WTC11 (cell line): ENCODE measurements at regions not wholly inside any gene's neighbourhood (a gene's known extent, or its start where the extent isn't known, plus 50 kb on each side); places are given as distances from the start of the nearest gene placed in this dataset.

Experiments
- ATAC-seq: fragments of 200-7000 bp; cut with Tn5 transposase; 2 replicates; pipeline ENCODE4 v1.10.0; 2021; ENCODE audit warnings: mild to moderate bottlenecking, moderate library complexity
- CTCF ChIA-PET: fragments of 300-600 bp; sonication (Branson Sonifier 250); formaldehyde crosslinking; loops from one replicate; lab custom pipeline; 2021; ENCODE audit warnings: antibody characterized with exemption; lab: Charles Lee
- POLR2A ChIA-PET: fragments of 350-600 bp; sonication (Branson Sonifier 250); formaldehyde crosslinking; loops from one replicate; lab custom pipeline; 2021; ENCODE audit warnings: antibody characterized with exemption; lab: Charles Lee
- DNase-seq: peaks from one replicate; pipeline ENCODE4 v3.0.0; 2021; ENCODE audit warnings: low spot score
- H3K27ac Mint-ChIP-seq: 2 replicates; pipeline ENCODE4 v1.8.0; 2021; ENCODE audit warnings: mixed read lengths
- H3K27me3 Mint-ChIP-seq: 2 replicates; pipeline ENCODE4 v1.8.0; 2021; ENCODE audit warnings: low read depth, mild to moderate bottlenecking, moderate library complexity, mixed read lengths
- H3K36me3 Mint-ChIP-seq: 2 replicates; pipeline ENCODE4 v1.8.0; 2021; ENCODE audit warnings: mixed read lengths
- H3K4me1 Mint-ChIP-seq: 2 replicates; pipeline ENCODE4 v1.8.0; 2022; ENCODE audit warnings: mixed read lengths
- H3K4me3 Mint-ChIP-seq: 2 replicates; pipeline ENCODE4 v1.8.0; 2021; ENCODE audit warnings: mild to moderate bottlenecking, moderate library complexity, mixed read lengths
- H3K9me3 Mint-ChIP-seq: 2 replicates; pipeline ENCODE4 v1.8.0; 2021; ENCODE audit warnings: mixed read lengths
- CREM ChIP-seq: sonication (generic); formaldehyde crosslinking; IDR thresholded peaks from 2 replicates; pipeline ENCODE4 v1.8.1; 2022; ENCODE audit warnings: mild to moderate bottlenecking, missing genetic modification reagents, moderate library complexity
- EMX1 ChIP-seq: fragments of 250-450 bp; sonication (Bioruptor Pico); IDR thresholded peaks from 2 replicates; pipeline ENCODE4 v1.8.0; 2021; ENCODE audit warnings: mild to moderate bottlenecking
- FOXJ3 ChIP-seq: sonication (generic); formaldehyde crosslinking; IDR thresholded peaks from 2 replicates; pipeline ENCODE4 v1.9.0; 2021; ENCODE audit warnings: missing genetic modification reagents, mild to moderate bottlenecking, borderline replicate concordance
- GTF2I ChIP-seq: fragments of 250-450 bp; sonication (Bioruptor Pico); conservative IDR thresholded peaks from 2 replicates; pipeline ENCODE4 v1.4.0; 2021; ENCODE audit warnings: mild to moderate bottlenecking
- JUN ChIP-seq: sonication (generic); formaldehyde crosslinking; IDR thresholded peaks from 2 replicates; pipeline ENCODE4 v1.8.0; 2023; ENCODE audit warnings: mild to moderate bottlenecking, missing genetic modification reagents
- KAT7 ChIP-seq: sonication (generic); formaldehyde crosslinking; IDR thresholded peaks from 2 replicates; pipeline ENCODE4 v1.8.1; 2023; ENCODE audit warnings: missing genetic modification reagents, mild to moderate bottlenecking, borderline replicate concordance
- PRRX2 ChIP-seq: fragments of 250-450 bp; sonication (Bioruptor Pico); IDR thresholded peaks from 2 replicates; pipeline ENCODE4 v1.8.0; 2021; ENCODE audit warnings: mild to moderate bottlenecking
- SMAD3 ChIP-seq: sonication (generic); formaldehyde crosslinking; IDR thresholded peaks from 2 replicates; pipeline ENCODE4 v1.8.0; 2022; ENCODE audit warnings: missing genetic modification reagents, mild to moderate bottlenecking, borderline replicate concordance
- SMAD4 ChIP-seq: sonication (generic); formaldehyde crosslinking; IDR thresholded peaks from 2 replicates; pipeline ENCODE4 v1.8.0; 2022; ENCODE audit warnings: mild to moderate bottlenecking, missing genetic modification reagents
- SP1 ChIP-seq: sonication (generic); formaldehyde crosslinking; conservative IDR thresholded peaks from 2 replicates; pipeline ENCODE4 v1.8.1; 2022; ENCODE audit warnings: missing genetic modification reagents
- TEAD4 ChIP-seq: sonication (generic); formaldehyde crosslinking; IDR thresholded peaks from 2 replicates; pipeline ENCODE4 v1.8.0; 2022; ENCODE audit warnings: mild to moderate bottlenecking, missing genetic modification reagents
- ZNF396 ChIP-seq: fragments of 250-450 bp; sonication (Bioruptor Pico); IDR thresholded peaks from 2 replicates; pipeline ENCODE4 v1.8.0; 2021; ENCODE audit warnings: mild to moderate bottlenecking, moderate library complexity, borderline replicate concordance
- ZNF423 ChIP-seq: fragments of 250-450 bp; sonication (Bioruptor Pico); IDR thresholded peaks from 2 replicates; pipeline ENCODE4 v2.1.2; 2022; ENCODE audit warnings: mild to moderate bottlenecking, moderate library complexity
- TF ChIP-seq, protein P1 (sequence below): sonication (generic); formaldehyde crosslinking; conservative IDR thresholded peaks from 2 replicates; pipeline ENCODE4 v1.8.1; 2023; ENCODE audit warnings: mild to moderate bottlenecking, low read depth, missing genetic modification reagents, moderate library complexity
- TF ChIP-seq, protein P2 (sequence below): fragments of 250-450 bp; sonication (Bioruptor Pico); IDR thresholded peaks from 2 replicates; pipeline ENCODE4 v1.9.0; 2021; ENCODE audit warnings: mild to moderate bottlenecking, borderline replicate concordance
- TF ChIP-seq, protein P3 (sequence below): sonication (generic); formaldehyde crosslinking; IDR thresholded peaks from 2 replicates; pipeline ENCODE4 v1.8.0; 2023; ENCODE audit warnings: mild to moderate bottlenecking, missing genetic modification reagents
- TF ChIP-seq, protein P4 (sequence below): sonication (generic); formaldehyde crosslinking; IDR thresholded peaks from 2 replicates; pipeline ENCODE4 v1.8.1; 2023; ENCODE audit warnings: mild to moderate bottlenecking, moderate library complexity, missing genetic modification reagents
- TF ChIP-seq, protein P5 (sequence below): sonication (generic); formaldehyde crosslinking; IDR thresholded peaks from 2 replicates; pipeline ENCODE4 v1.8.1; 2022; ENCODE audit warnings: low read depth, missing genetic modification reagents, borderline replicate concordance

DNA sequence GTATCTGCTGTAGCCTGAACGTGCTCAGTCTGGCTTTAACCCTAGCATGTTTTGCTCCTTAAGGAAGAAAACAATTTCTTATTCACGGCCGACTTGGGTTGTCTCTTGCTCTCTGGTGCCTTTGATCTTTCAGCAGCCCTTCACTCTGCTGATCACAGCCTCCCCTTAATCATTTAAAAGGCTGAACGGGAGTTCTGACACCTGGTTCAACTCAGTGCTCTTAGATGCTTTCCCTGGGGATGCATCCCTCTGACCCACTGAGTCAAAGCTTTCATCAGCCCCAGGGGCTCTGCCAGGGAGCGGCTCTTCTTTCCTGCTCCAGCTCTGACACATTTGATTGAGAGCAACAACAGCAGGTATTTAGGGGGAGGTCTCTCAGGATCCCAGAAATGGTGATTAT, 79.0 kb upstream of the FYN start:
- ChIA-PET POLR2A (no interaction called here), CTCF (no interaction called here)
- Mint-ChIP-seq H3K4me3 (no peak overlapping the region), H3K27me3 (no peaks in the 10 kb centered on the region), H3K9me3 (no peaks in the 10 kb centered on the region), H3K27ac (no peak overlapping the region)
- no peak for DNase-seq
- TF ChIP-seq GTF2I (CRISPR knock-in tag) (no peak), SMAD3 (CRISPR knock-in tag) (no peak), PRRX2 (CRISPR knock-in tag) (no peak), KAT7 (CRISPR knock-in tag) (no peak)
- TF ChIP-seq, protein P1, sequence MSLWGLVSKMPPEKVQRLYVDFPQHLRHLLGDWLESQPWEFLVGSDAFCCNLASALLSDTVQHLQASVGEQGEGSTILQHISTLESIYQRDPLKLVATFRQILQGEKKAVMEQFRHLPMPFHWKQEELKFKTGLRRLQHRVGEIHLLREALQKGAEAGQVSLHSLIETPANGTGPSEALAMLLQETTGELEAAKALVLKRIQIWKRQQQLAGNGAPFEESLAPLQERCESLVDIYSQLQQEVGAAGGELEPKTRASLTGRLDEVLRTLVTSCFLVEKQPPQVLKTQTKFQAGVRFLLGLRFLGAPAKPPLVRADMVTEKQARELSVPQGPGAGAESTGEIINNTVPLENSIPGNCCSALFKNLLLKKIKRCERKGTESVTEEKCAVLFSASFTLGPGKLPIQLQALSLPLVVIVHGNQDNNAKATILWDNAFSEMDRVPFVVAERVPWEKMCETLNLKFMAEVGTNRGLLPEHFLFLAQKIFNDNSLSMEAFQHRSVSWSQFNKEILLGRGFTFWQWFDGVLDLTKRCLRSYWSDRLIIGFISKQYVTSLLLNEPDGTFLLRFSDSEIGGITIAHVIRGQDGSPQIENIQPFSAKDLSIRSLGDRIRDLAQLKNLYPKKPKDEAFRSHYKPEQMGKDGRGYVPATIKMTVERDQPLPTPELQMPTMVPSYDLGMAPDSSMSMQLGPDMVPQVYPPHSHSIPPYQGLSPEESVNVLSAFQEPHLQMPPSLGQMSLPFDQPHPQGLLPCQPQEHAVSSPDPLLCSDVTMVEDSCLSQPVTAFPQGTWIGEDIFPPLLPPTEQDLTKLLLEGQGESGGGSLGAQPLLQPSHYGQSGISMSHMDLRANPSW (CRISPR knock-in tag): no peak
- TF ChIP-seq, protein P2, sequence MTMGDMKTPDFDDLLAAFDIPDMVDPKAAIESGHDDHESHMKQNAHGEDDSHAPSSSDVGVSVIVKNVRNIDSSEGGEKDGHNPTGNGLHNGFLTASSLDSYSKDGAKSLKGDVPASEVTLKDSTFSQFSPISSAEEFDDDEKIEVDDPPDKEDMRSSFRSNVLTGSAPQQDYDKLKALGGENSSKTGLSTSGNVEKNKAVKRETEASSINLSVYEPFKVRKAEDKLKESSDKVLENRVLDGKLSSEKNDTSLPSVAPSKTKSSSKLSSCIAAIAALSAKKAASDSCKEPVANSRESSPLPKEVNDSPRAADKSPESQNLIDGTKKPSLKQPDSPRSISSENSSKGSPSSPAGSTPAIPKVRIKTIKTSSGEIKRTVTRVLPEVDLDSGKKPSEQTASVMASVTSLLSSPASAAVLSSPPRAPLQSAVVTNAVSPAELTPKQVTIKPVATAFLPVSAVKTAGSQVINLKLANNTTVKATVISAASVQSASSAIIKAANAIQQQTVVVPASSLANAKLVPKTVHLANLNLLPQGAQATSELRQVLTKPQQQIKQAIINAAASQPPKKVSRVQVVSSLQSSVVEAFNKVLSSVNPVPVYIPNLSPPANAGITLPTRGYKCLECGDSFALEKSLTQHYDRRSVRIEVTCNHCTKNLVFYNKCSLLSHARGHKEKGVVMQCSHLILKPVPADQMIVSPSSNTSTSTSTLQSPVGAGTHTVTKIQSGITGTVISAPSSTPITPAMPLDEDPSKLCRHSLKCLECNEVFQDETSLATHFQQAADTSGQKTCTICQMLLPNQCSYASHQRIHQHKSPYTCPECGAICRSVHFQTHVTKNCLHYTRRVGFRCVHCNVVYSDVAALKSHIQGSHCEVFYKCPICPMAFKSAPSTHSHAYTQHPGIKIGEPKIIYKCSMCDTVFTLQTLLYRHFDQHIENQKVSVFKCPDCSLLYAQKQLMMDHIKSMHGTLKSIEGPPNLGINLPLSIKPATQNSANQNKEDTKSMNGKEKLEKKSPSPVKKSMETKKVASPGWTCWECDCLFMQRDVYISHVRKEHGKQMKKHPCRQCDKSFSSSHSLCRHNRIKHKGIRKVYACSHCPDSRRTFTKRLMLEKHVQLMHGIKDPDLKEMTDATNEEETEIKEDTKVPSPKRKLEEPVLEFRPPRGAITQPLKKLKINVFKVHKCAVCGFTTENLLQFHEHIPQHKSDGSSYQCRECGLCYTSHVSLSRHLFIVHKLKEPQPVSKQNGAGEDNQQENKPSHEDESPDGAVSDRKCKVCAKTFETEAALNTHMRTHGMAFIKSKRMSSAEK (CRISPR knock-in tag): no peak
- TF ChIP-seq, protein P3, sequence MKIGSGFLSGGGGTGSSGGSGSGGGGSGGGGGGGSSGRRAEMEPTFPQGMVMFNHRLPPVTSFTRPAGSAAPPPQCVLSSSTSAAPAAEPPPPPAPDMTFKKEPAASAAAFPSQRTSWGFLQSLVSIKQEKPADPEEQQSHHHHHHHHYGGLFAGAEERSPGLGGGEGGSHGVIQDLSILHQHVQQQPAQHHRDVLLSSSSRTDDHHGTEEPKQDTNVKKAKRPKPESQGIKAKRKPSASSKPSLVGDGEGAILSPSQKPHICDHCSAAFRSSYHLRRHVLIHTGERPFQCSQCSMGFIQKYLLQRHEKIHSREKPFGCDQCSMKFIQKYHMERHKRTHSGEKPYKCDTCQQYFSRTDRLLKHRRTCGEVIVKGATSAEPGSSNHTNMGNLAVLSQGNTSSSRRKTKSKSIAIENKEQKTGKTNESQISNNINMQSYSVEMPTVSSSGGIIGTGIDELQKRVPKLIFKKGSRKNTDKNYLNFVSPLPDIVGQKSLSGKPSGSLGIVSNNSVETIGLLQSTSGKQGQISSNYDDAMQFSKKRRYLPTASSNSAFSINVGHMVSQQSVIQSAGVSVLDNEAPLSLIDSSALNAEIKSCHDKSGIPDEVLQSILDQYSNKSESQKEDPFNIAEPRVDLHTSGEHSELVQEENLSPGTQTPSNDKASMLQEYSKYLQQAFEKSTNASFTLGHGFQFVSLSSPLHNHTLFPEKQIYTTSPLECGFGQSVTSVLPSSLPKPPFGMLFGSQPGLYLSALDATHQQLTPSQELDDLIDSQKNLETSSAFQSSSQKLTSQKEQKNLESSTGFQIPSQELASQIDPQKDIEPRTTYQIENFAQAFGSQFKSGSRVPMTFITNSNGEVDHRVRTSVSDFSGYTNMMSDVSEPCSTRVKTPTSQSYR (CRISPR knock-in tag): no peak
- TF ChIP-seq, all 79 proteins: peak for 0
- peaks cover 23% of the 10 kb centered on the region for H3K4me1 Mint-ChIP-seq
- ATAC-seq: no peak
- H3K36me3 Mint-ChIP-seq: no peaks in the 10 kb centered on the region

DNA sequence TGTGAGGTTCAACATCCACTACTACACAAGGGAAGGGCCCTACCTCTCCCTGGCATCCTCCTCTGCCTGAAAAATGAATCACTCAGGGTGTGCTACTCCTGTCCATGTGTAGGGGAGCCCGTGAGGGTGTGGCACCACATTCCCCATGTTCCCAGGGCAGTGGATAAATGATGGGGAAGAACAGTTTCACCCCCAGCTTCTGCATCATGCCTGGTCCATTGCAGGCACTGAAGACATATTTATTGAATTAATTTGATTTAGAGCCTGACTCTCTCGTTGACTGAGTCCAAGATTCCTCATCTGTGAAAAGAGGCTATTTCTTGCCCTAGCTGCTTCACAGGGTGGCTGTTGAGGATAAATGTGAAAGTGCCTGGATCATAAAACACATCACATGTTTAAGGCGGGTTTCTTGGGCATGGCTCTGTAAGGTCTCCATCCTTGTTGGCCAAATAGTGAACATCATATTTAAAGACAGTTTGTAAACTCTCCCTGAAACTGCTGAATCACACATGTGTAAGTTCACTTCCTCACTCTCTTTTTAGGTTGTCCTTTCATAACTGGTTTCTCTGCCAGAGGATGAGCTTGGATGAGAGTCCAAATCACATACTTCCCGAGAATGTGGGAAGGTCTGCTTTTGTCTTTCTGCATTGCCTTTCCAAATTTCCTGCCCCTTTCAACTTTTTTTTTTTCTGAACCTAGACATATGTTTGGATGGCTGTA, 79.7 kb upstream of the FYN start:
- Mint-ChIP-seq H3K4me3 (no peak overlapping the region), H3K27me3 (no peaks in the 10 kb centered on the region), H3K4me1 (peaks cover 23% of the 10 kb centered on the region), H3K9me3 (no peaks in the 10 kb centered on the region), H3K36me3 (no peaks in the 10 kb centered on the region), H3K27ac (no peak overlapping the region)
- no peak for ATAC-seq
- no peak for TF ChIP-seq GTF2I (CRISPR knock-in tag)
- no peak for TF ChIP-seq CREM
- TF ChIP-seq ZNF396 (CRISPR knock-in tag): no peak
- TF ChIP-seq JUN (CRISPR knock-in tag): no peak
- no peak for TF ChIP-seq FOXJ3 (CRISPR knock-in tag)
- TF ChIP-seq ZNF423: no peak
- TF ChIP-seq, protein P4, sequence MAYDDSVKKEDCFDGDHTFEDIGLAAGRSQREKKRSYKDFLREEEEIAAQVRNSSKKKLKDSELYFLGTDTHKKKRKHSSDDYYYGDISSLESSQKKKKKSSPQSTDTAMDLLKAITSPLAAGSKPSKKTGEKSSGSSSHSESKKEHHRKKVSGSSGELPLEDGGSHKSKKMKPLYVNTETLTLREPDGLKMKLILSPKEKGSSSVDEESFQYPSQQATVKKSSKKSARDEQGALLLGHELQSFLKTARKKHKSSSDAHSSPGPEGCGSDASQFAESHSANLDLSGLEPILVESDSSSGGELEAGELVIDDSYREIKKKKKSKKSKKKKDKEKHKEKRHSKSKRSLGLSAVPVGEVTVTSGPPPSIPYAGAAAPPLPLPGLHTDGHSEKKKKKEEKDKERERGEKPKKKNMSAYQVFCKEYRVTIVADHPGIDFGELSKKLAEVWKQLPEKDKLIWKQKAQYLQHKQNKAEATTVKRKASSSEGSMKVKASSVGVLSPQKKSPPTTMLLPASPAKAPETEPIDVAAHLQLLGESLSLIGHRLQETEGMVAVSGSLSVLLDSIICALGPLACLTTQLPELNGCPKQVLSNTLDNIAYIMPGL (CRISPR knock-in tag): no peak
- no peak for TF ChIP-seq TEAD4 (CRISPR knock-in tag)
- no peak for TF ChIP-seq SP1 (CRISPR knock-in tag)
- TF ChIP-seq, protein P5, sequence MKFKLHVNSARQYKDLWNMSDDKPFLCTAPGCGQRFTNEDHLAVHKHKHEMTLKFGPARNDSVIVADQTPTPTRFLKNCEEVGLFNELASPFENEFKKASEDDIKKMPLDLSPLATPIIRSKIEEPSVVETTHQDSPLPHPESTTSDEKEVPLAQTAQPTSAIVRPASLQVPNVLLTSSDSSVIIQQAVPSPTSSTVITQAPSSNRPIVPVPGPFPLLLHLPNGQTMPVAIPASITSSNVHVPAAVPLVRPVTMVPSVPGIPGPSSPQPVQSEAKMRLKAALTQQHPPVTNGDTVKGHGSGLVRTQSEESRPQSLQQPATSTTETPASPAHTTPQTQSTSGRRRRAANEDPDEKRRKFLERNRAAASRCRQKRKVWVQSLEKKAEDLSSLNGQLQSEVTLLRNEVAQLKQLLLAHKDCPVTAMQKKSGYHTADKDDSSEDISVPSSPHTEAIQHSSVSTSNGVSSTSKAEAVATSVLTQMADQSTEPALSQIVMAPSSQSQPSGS (CRISPR knock-in tag): no peak
- TF ChIP-seq EMX1 (CRISPR knock-in tag): no peak
- no peak for TF ChIP-seq SMAD4 (CRISPR knock-in tag)
- POLR2A ChIA-PET: no interaction called here
- DNase-seq: no peak
- CTCF ChIA-PET: no interaction called here
